ENCODE measurements at regions not wholly inside any gene's neighbourhood (a gene's known extent, or its start where the extent isn't known, plus 50 kb on each side); places are given as distances from the start of the nearest gene placed in this dataset.
"Not testable (repeated sequence)": the region's sequence is repeated elsewhere in the genome, so short reads cannot be mapped to it uniquely, and the experiment has no call there.

DNA sequence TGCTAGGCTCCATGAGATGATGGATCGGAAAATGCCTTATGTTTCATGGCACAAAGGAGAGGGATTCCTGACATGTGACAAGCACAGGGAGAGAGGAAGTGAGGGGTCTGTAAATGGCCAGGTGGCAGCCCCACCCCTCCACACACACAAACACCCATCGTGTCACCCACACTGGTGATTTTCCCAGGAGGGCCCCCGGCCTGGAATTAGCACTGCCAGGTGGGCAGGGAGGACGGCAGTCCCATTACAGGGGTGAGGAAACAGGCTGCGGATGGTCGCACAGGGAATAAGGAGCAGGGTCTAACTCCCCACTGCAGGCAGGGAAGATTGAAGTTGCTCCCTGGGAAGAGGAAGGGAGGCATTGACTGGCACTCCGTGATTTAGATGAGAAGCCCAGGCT lies 395.3 kb upstream of the ZNF337 start:
- DNase-seq, result not testable (repeated sequence)

DNA sequence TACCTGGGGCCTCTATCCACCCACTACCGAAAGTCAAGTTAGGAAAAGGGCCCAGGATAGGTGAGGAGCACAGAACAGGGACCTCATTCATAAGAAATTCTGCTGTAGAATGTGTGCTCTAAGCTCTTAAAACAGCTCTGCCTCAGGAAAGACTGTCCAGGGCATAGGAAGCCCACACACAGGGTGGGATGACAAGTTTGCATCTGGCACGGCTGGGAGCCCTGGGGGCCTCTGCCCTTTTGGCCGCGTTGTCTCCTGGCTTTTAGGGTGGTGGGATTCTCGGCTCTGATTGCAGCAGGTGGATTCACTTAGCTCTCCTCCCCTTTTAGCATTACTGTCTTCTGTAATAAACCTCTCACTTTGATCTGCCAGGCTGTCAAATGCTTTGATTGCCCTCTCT lies 389.5 kb upstream of the ZNF337 start:
- DNase-seq, result not testable (repeated sequence)

DNA sequence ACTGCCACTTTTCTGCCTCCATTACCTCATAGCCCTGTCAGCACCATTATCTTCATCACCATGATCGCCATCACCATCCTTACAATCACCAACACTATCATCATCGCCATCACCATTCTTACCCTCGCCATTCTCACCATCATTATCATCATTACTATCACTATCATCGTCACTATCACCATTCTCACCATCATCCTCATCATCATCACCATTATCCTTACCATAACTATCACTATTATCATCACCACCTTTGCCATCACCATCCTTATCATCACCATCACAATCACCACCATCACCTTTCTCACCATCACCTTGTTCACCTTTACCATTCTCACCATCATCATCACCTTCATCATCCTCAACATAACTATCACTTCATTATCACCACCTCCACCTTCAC lies 377.3 kb upstream of the ZNF337 start:
- DNase-seq, result not testable (repeated sequence)

DNA sequence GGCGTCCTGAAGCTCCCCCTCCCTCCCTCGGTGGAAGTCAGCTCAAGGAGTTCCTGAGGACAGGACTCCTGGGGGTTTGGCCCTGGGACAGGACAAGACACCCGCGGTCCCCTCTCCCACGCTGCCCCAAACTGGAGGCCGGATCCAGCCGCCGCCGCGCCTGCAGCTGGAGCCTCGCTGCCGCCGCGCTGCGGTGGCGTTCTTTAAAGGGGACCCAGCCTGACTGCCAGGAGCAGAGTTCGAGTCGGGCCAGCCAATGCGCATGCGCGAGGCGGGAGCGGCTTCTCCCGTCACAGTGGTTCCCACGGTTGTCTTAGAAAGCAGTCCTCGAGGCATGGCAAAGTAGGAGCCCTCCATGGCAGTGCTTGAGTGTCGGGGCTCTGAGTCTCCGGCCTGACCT lies 362.7 kb upstream of the ZNF337 start:
- DNase-seq, result not testable (repeated sequence)

DNA sequence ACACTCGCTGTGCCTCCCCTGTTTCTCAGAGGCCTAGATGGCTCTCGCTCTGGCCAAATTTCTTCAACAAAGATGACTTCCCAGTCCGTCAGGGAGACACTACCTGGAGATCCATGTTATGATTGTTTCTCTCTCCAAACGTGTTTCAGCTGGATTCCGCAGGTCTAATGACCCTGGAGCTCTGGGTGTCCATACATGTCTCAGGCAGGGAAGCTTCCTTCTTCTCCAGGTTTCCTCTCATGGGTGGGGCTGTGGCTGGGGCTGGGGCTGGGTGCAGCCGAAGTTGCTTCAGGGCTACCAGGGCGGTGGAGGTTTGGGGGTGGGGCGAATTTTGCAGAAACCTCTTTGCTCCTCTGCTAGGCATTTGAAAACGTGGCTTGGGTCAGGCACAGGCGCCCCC lies 361.8 kb upstream of the ZNF337 start:
- not testable (repeated sequence) for DNase-seq

DNA sequence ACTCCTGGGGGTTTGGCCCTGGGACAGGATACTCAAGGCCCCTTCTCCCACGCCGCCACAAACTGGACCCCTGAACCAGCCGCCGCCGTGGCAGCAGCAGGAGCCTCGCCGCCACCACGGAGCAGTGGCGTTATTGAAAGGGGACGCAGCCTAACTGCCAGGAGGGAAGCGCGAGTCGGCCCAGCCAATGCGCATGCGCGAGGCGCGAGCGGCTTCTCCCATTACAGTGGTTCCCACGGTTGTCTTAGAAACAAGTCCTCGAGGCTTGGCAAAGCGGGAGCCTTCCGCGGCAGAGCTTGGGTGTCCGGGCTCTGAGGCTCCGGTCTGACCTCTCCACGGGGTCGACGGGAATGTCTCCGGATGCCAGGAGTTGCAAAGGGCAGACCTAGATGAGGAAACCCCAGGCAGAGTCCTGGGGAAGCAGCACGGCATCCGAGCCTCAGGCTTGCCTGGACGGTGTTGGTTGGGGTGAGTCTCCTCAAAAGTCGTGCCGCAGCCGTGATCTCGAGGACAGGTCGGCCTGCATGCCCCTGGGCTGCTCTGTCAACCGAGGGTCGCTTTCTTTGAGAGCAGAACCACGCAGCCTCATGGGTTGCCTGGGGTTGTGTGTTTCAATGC lies 360.6 kb upstream of the ZNF337 start:
- not testable (repeated sequence) for DNase-seq

DNA sequence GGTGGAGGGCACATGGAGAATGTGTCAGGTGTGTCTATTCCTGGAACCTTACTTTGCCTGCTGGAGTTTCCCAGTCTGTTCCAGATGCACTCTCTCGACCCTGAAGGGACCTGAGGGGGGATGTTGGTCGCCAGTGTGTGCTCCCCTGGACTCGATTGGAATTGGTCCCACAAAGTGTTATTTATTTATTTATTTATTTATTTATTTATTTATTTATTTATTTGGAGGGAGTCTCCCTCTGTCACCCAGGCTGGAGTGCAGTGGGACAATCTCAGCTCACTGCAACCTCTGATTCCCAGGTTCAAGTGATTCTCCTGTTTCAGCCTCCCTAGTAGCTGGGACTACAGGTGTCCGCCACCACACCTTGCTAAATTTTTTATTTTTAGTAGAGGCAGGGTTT lies 329.1 kb upstream of the ZNF337 start:
- DNase-seq, result not testable (repeated sequence)

DNA sequence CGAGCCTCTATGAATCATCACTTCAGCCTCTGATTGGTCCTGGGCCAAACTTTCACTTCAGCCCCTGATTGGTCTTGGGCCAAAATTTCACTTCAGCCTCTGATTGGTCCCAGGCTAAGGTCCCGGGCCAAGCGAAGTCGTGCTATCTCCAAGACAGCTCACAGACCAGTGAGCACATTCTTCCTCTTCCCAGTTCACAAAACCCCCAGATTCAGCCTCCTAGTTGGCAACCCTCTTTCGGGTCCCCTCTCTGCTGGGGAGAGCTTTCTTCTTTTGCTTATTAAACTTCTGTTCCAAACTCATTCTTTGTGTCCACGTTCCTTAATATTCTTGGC lies 314.3 kb upstream of the ZNF337 start:
- not testable (repeated sequence) for DNase-seq

DNA sequence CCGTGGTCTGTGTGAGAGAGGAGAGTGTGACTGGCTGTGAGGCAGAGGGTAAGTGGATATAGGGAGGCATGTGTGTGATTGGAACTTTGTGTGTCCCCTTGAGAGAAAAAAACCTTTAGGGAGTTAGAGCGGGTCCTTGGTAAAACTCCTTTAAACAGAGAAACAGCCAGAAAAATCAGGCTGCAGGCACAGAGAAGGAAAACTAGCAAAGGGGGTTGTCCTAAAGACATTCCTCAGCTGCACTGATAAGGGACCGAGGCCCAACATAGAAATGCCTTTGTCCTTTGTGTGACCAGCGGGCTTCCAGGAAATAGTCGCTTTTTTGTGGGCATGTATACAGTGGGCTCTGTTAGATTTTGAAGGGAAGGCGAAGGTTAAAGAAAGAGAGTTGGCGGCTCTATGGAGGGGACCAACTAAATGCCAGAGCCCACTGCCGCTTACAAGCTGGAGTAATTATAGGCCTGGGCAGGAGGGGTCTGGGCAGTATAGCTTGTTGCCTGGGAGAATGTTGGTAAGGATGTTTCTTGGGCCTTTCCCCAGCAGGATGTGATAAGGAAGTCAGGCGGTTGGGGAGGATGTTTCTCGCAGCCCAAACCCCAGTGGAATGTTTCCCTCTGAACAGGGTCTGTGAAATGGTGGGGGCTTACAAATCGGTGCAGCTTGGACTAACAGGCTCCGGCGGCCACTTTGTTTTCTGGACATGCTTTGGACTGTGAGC lies 313.7 kb upstream of the ZNF337 start:
- not testable (repeated sequence) for DNase-seq

DNA sequence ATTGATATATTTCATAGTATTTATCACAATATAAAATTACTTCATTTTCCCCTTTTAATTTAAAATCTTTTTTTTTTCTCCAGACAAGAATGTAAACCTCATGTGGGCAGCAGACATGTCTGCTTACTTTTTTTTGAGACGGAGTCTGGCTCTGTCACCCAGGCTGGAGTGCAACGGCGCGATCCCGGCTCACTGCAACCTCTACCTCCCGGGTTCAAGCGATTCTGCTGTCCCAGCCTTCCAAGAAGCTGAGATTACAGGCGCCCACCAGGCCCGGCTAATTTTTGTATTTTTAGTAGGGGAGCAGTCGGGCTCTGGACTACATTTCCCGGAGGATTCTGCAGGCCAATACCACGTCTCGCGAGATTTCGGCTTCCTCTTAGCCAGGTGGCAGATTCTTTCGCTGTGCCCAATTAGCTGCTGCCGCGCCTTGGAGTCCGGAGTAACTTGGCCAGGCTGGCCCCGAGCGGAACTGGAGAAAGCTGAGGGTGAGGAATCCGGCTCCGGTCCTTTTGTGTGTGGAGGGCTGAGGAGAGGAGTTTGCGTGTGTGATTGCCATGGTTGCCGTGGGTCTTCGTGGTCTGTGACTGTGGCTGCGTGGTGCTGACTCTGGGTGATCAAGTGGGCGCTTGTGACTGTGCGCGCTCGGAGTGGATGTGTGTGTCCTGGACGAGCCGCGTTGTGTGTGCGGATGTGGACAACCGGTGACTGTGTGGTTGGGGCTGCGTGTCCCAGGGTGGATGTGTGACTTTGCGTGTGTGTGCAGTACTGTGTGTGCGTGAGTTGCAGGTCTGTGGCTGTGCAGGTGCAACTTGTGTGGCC lies 313.0 kb upstream of the ZNF337 start:
- DNase-seq, result not testable (repeated sequence)

DNA sequence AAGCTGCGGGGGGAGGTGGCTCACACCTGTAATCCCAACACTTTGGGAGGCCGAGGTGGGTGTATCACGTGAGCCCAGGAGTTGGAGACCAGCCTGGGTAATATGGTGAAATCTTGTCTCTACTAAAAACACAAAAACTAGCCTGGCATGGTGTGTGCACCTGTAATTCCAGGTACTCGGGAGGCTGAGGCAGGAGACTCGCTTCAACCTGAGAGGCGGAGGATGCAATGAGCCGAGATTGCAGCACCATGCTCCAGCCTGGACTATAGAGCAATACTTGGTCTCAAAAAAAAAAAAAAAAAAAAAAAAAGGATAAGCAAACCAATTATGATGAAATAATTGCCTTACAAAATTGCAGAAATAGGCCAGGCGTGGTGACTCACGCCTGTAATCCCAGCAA lies 311.4 kb upstream of the ZNF337 start:
- DNase-seq, result not testable (repeated sequence)

DNA sequence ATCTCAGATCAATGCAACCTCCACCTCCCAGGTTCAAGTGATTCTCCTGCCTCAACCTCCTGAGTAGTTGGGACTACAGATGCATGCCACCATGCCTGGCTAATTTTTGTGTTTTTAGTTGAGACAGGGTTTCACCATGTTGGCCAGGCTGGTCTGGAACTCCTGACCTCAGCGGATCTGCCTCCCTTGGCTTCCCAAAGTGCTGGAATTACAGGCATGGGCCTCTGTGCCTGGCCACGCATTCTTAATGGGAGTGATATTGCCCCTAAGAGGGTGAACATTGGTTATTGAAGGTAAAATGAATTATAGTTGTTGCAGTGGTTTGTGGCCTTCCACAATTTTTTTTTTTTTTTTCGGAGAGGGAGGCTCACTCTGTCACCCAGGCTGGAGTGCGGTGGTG lies 309.5 kb upstream of the ZNF337 start:
- DNase-seq, result not testable (repeated sequence)

DNA sequence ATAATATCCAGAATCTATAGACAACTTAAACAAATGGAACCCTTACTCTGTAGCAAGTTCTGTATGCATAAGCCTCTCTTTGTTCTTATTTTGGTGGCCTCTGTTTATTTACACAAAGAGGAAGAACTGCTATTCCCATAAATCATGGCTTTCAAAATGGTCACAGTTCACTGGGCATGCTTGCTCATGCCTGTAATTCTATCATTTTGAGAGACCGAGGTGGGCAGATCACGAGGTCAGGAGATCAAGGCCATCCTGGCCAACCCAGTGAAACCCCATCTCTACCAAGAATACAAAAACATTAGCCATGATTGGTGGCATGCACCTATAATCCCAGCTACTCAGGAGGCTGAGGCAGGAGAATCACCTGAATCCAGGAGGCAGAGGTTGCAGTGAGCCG lies 307.3 kb upstream of the ZNF337 start:
- DNase-seq, result not testable (repeated sequence)

DNA sequence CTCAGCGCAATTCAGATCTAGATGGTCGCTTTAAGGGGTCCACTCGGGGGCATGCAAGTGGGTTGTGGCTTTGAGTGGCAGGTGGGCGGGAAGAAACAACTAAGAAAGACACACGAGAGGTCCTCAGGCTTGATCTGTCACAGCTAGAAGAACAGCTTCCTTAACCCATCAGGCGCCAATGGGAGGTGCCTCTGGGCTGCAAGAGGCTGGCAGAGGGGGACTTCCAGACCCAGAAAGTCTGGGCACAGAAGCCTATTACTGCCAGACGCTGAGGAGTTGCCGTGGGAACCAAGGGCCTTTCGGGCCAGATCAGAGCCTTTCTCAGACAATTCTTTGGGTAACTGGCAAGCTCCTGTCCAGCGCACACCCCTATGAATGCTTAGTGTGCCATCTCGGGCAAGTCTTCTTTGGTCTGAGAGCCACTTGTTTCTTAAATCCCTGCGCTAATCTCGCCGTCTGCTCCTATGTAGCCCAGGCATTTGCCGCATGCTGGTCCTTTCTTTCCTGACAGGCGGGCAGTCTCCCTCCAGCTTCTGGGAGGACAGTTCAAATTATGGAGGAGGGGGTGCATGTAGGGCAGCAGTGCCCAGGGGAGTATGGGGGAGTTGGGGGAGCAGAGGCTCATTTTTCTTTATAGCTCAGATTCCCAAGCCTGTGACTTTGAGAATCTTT lies 300.9 kb upstream of the ZNF337 start:
- DNase-seq, result not testable (repeated sequence)

DNA sequence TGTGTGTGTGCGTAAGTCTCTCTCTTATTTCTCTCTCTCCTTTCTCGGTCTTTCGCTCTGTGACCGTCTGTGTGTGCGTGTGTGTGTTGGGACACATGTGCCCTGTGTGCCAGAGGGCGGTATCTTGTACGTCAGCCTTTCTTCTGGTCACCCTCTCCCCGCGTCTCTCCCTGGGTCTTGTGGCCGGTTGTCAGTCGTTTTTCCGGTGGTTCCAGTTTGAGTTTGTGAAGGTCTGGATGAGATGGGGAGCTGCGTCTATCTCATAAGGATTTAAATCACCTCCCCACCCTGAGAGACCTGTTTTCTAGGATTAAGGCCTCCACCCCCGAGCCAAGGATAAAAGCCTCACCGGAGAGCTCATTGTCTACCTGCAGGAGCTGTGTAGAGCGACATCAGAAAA lies 295.5 kb upstream of the ZNF337 start:
- DNase-seq, result no peak

DNA sequence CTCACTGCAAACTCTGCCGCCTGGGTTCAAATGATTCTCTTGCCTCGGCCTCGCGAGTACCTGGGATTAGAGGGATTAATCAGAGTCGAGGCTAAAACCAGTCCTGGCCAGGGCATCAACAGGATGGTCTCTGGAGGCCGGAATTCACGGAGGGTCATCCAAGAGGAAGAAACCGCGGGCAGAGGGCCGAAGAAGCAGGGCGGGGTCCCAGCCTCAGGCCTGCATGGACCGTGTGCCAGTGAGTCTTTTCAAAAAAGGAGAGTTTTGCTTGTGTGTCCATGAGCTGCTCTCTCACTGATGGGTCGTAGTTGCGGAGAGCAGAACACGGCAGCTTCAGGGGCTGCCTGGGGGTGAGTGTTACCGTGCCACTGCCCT lies 295.1 kb upstream of the ZNF337 start:
- no peak for DNase-seq

DNA sequence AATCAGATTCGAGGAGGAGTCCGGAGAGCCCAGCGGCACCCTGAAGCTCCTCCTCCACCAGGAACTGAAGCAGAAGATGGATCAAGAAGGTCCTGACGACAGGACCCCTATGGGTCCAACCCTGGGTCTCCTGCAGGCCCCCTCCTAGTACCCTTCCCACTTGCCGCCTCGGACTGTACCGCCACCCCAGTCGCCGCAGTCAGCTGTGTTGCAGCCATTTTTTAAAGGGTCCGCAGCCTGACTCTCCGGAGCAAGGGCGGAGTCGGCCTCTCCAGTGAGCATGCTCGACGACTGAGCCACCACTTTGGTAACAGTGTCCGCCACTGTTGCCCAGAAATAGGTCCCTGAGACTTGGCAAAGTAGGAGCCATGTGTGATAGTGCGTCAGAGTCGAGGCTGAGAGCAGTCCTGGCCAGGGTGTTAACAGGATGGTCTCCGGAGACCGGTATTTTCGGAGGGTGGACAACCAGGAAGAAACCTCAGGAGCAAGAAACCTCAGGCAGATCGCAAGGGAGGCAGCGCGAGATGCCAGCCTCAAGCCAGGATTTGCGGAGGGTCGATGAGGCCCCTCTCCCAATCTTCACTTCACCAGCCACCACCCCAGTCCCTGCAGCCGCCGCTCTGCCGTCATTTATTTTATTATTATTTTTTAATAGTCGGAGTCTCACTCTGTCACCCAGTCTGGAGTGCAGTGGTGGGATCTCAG lies 294.6 kb upstream of the ZNF337 start:
- DNase-seq, result no peak

DNA sequence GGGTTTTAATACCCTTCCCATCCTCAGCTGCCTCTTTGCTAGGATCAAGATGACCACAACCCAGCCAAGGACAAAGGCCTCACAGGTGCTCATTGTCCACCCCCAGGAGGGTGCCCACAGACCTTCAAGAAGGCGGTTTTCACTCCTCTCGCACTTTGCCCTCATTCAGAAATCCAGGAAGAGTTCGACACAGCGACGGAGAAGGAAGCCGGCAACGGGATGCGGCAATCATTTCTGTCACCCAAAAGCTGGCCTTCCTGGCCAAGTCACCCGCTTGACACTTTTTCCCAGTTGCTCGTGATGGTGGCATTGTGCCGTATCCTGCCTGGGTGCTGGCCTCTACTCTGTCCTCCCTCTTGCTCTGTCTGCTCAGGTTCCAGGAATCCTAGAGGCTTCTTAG lies 293.0 kb upstream of the ZNF337 start:
- not testable (repeated sequence) for DNase-seq

DNA sequence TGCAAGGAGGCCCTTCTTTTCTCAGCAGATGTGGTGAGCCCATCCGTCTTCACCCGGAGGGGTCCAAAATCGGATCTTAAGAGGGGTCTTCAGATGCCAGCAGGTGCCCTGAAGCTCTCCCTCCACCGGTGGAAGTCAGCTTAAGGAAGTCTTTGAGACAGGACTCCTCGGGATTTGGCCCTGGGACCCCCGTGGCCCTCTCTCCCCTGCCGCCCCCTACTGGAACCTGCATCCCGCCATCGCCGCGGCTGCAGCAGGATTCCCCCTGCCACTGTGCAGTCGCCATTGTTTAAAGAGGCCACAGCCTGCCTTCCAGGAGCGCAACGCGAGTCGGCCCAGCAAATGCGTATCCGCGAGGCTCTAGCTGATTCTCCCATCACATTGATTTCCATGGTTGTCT lies 292.5 kb upstream of the ZNF337 start:
- DNase-seq, result no peak

DNA sequence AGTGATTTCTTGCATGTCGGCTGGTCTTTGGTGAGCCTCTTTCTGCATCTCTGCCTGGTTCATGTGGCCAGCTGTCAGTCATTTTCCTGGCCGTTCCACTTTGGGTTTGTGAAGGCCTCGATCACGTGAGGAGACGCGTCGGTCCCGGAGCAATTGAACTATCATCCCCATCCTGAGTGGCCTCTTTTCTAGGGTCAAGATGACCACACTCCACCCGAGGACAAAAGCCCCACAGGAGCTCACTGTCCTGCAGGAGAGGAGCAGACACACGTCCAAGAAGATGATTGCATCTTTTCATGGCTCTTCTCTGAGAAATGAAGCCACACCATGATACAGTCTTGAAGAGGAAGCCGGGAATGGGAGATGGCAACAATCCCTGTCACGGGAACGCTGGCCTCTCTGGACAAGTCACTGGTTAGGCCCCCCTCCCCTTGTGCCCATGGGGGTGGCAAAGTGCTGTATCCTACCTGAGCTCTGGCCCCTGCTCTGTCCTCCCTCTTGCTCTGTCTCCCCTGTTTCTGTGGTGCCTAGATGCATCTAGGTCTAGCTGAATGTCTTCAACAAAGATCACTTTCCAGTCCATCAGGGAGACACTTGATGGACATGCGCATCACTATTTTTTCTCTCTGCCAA lies 291.4 kb upstream of the ZNF337 start:
- not testable (repeated sequence) for DNase-seq

DNA sequence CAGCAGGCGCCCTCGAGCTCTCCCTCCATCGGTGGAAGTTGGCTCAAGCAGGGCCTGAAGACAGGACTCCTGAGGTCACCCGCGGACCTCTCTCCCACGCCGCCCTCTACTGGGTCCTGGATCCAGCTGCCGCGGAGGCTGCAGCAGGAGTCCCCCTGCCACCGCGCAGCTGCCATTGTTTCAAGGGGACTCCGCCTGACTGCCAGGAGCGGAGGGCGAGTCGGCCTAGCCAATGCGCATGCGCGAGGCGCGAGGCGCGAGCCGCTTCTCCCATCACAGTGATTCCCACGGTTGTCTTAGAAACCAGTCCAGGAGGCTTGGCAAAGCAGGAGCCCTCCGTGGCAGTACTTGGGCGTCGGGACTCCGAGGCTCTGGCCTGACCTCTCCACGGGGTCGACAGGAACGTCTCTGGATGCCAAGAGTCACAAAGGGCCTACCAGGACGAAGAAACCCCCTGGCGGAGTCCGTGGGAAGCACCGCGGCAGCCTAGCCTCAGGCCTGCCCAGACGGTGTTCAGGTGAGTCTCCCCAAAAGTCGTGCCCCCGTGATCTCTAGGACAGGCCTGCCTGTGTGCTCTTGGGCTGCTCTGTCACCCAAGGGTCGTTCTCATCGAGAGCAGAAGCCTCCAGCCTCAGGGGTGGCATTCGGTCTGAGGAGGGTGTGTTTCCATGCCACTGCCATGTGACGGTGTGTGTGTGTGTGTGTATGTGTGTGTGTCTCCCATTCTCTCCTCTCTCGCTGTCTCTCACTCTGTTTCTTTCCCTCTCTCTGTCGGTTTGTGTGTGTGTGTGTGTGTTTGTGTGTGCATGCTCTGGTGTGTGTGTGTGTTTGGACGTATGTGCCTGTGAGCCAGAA lies 290.6 kb upstream of the ZNF337 start:
- DNase-seq, result peak; percentile 29
